T-helper 2 cell (primary cell): ENCODE measurements at regions not wholly inside any gene's neighbourhood (a gene's known extent, or its start where the extent isn't known, plus 50 kb on each side); places are given as distances from the start of the nearest gene placed in this dataset.

ENCODE experiments used
- DNase-seq, 5 experiments: peaks; one replicate each; pipeline versions ENCODE4 v3.0.0 to v3.0.0-alpha.2; 2012 to 2022

- no peak for DNase-seq
These were observed 60.2 kb upstream of the DMAC1 start for GRCh38 chr9:7859701-7860334.

- DNase-seq, result no peak
These were observed 58.6 kb upstream of the DMAC1 start for GRCh38 chr9:7858166-7858565.

GRCh38 chr9:7854763-7855162, 55.2 kb upstream of the DMAC1 start:
- no peak for DNase-seq
